Astrocyte of the cerebellum (primary cell): ENCODE measurements at regions not wholly inside any gene's neighbourhood (a gene's known extent, or its start where the extent isn't known, plus 50 kb on each side); places are given as distances from the start of the nearest gene placed in this dataset.

ENCODE experiments used
- DNase-seq: peaks from one replicate; pipeline ENCODE4 v3.0.0-alpha.2; 2011; ENCODE audit warnings: low read depth
- H3K4me3 ChIP-seq: 2 replicates; pipeline ENCODE4 v1.5.1; 2011; ENCODE audit warnings: mild to moderate bottlenecking, low read depth, low read length, moderate library complexity
- CTCF ChIP-seq: IDR thresholded peaks from 2 replicates; pipeline ENCODE4 v1.5.1; 2012; ENCODE audit warnings: low read length, low read depth, moderate library complexity, mild to moderate bottlenecking; ENCODE audit errors: missing control alignments
- in situ Hi-C: cut with HindIII; loops from 2 replicates; pipeline ENCODE4 v1.10.0; 2017; ENCODE audit warnings: low sequenced_read_pairs

- DNase-seq, result no peak
- no peak overlapping the region for H3K4me3 ChIP-seq
- in situ Hi-C loops, result no loop called here
- no peak for TF ChIP-seq CTCF
Observed at GRCh38 chr18:73884868-73885267, 262.8 kb downstream of the FBXO15 start.

DNA sequence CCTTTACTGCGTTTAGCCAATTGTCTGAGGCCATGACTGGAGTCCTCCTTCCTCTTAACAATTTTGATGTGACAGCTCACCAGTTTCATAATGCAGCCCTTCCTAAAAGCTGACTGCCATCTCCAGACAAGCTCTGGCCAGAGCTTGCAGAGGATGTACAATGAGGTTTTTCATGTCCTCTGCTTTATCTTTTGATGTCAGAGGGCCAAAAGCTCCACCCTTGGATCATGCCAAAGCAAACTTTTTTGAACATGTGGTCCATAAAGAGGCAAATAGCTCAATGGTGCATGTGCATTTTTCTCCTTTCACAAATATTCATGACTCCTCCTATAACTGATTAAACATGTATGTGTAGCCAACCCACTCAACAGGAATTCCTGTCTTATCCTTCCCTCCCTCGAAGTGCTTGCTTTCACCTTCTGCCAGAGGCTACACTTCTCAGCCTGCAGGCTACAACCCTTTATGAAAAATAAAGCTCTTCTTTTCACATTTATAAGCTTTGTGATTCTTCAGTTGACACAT, 266.2 kb downstream of the FBXO15 start:
- H3K4me3 ChIP-seq, result no peak overlapping the region
- in situ Hi-C loops, result no loop called here
- no peak for DNase-seq
- TF ChIP-seq CTCF, result no peak

DNA sequence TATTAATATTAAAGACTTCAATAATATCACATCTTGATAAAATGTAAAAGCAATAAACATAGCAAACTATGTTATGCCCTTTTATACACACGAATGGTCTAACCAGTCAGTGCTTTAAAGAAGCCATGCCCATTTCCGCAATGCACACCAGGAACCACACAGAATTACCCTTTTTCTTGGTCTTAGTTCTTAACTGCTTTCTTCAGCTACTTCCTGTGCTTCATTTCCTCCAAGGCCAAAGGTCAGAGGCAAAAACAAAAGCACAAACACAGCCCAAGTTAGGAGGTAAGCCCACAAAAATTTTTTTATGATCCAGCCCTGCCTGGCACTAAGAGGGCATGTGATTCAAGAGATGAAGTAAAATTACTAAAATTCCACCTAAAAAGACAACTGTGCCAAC, 267.2 kb downstream of the FBXO15 start:
- no peak for TF ChIP-seq CTCF
- DNase-seq, result no peak
- in situ Hi-C loops, result no loop called here
- no peak overlapping the region for H3K4me3 ChIP-seq

DNA sequence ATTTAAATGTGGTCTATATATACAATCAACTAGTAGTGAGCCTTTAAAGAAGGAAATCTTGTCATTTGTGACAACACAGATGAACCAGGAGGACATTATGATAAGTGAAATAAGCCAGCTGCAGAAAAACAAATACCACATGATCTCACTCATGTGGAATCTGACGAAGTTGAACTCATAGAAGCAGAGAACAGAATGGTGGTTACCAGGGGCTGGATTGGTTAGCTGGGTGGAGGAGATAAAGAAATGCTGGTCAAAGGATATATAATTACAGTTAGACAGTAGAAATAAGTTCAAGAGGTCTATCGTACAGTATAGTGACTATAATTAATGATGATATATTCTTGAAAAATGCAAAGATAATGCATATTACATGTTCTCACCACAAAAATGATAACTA, 267.9 kb downstream of the FBXO15 start:
- in situ Hi-C loops, result no loop called here
- H3K4me3 ChIP-seq, result no peak overlapping the region
- no peak for DNase-seq
- TF ChIP-seq CTCF, result no peak

DNA sequence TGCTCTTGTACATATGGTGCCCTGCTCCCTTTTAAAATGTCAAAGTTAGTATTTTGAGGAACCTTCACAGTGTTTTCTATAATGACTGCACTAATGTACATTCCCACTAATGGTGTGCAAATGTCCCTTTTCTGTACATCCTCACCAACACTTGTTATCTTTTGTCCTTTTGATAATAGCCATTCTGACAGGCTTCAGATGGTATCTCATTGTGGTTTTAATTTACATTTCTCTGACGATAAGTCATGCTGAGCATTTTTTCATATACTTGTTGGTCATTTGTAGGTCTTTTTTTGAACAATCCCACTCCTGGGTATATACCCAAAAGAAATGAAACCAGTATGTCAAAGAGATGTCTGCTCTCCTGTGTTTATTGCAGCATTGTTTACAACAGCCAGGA, 268.3 kb downstream of the FBXO15 start:
- no peak overlapping the region for H3K4me3 ChIP-seq
- TF ChIP-seq CTCF, result no peak
- in situ Hi-C loops, result no loop called here
- DNase-seq, result no peak

GRCh38 chr18:73869182-73869581, 278.5 kb downstream of the FBXO15 start:
- DNase-seq, result no peak
- no peak for TF ChIP-seq CTCF
- no peak overlapping the region for H3K4me3 ChIP-seq
- in situ Hi-C loops, result no loop called here

- DNase-seq, result no peak
- no peak for TF ChIP-seq CTCF
- H3K4me3 ChIP-seq, result no peak overlapping the region
- in situ Hi-C loops, result no loop called here
Observed at GRCh38 chr18:73861771-73862170, 285.9 kb downstream of the FBXO15 start.
